Activated T-helper 1 cell treated with Interleukin-2 at 50 U/mL for 16 hours (primary cell): ENCODE measurements at regions not wholly inside any gene's neighbourhood (a gene's known extent, or its start where the extent isn't known, plus 50 kb on each side); places are given as distances from the start of the nearest gene placed in this dataset.

ENCODE experiments used
- DNase-seq: peaks from one replicate; pipeline ENCODE4 v3.0.0-alpha.2; 2020; ENCODE audit warnings: low read depth

GRCh38 chr6:16974704-16975359 lies 127.0 kb upstream of the STMND1 start:
- no peak for DNase-seq

GRCh38 chr6:16974387-16974673 lies 127.5 kb upstream of the STMND1 start:
- DNase-seq, result no peak

- DNase-seq, result no peak
These were observed 128.1 kb upstream of the STMND1 start for GRCh38 chr6:16973545-16974386.

GRCh38 chr6:16973051-16973450 lies 128.8 kb upstream of the STMND1 start:
- no peak for DNase-seq

- no peak for DNase-seq
These were observed 129.3 kb upstream of the STMND1 start for GRCh38 chr6:16972535-16972934.

- DNase-seq, result no peak
These were observed 131.9 kb upstream of the STMND1 start for GRCh38 chr6:16969699-16970655.

GRCh38 chr6:16968101-16968500 lies 133.7 kb upstream of the STMND1 start:
- no peak for DNase-seq

GRCh38 chr6:16967470-16967817 lies 134.4 kb upstream of the STMND1 start:
- DNase-seq, result no peak

GRCh38 chr6:16966791-16967469 lies 134.9 kb upstream of the STMND1 start:
- no peak for DNase-seq

- no peak for DNase-seq
These were observed 136.2 kb upstream of the STMND1 start for GRCh38 chr6:16965689-16966088.

GRCh38 chr6:16964553-16965499 lies 137.0 kb upstream of the STMND1 start:
- peak; percentile 39 for DNase-seq

- no peak for DNase-seq
These were observed 140.3 kb upstream of the STMND1 start for GRCh38 chr6:16961577-16961976.

- no peak for DNase-seq
These were observed 142.1 kb upstream of the STMND1 start for GRCh38 chr6:16959789-16960188.

- DNase-seq, result no peak
These were observed 145.5 kb upstream of the STMND1 start for GRCh38 chr6:16956361-16956760.

- DNase-seq, result no peak
These were observed 146.0 kb upstream of the STMND1 start for GRCh38 chr6:16955899-16956298.

- DNase-seq, result no peak
These were observed 147.9 kb upstream of the STMND1 start for GRCh38 chr6:16953905-16954304.

GRCh38 chr6:16953446-16953845 lies 148.4 kb upstream of the STMND1 start:
- no peak for DNase-seq

- no peak for DNase-seq
These were observed 150.9 kb upstream of the STMND1 start for GRCh38 chr6:16950825-16951495.

- no peak for DNase-seq
These were observed 151.5 kb upstream of the STMND1 start for GRCh38 chr6:16950302-16950701.

- DNase-seq, result no peak
These were observed 152.1 kb upstream of the STMND1 start for GRCh38 chr6:16949716-16950115.
